Neuronal stem cell (in vitro differentiated cells): ENCODE measurements at regions not wholly inside any gene's neighbourhood (a gene's known extent, or its start where the extent isn't known, plus 50 kb on each side); places are given as distances from the start of the nearest gene placed in this dataset.
A peak's percentile ranks its signal among the peaks of the same experiment; 100 is the strongest.

Experiments
- DNase-seq: peaks from one replicate; pipeline ENCODE4 v3.0.0-alpha.2; 2013; ENCODE audit warnings: low spot score
- H2AFZ ChIP-seq: one replicate; pipeline ENCODE4 v1.6.1; 2013; ENCODE audit warnings: mild to moderate bottlenecking, low read length, inconsistent platforms
- H2AK5ac ChIP-seq: 2 replicates; pipeline ENCODE4 v1.6.1; 2013; ENCODE audit warnings: low read depth, mild to moderate bottlenecking, inconsistent platforms, low read length, moderate library complexity, mixed read lengths
- H2BK120ac ChIP-seq: 2 replicates; pipeline ENCODE4 v1.6.1; 2013; ENCODE audit warnings: low read depth, mild to moderate bottlenecking, inconsistent platforms, low read length, moderate library complexity, mixed read lengths
- H2BK12ac ChIP-seq: one replicate; pipeline ENCODE4 v1.6.1; 2013; ENCODE audit warnings: low read length, inconsistent platforms
- H2BK15ac ChIP-seq: 2 replicates; pipeline ENCODE4 v1.6.1; 2013; ENCODE audit warnings: mild to moderate bottlenecking, low read length, inconsistent platforms, mixed read lengths
- H2BK5ac ChIP-seq: one replicate; pipeline ENCODE4 v1.6.1; 2013; ENCODE audit warnings: inconsistent platforms, mild to moderate bottlenecking, low read length, moderate library complexity
- H3K14ac ChIP-seq: one replicate; pipeline ENCODE4 v1.6.1; 2013; ENCODE audit warnings: low read length, inconsistent platforms
- H3K18ac ChIP-seq: 2 replicates; pipeline ENCODE4 v1.6.1; 2013; ENCODE audit warnings: low read length, inconsistent platforms
- H3K23ac ChIP-seq: 2 replicates; pipeline ENCODE4 v1.6.1; 2013; ENCODE audit warnings: low read depth, mild to moderate bottlenecking, mixed read lengths, low read length, inconsistent platforms; ENCODE audit not compliant: poor library complexity
- H3K27ac ChIP-seq: replicated peaks from 3 replicates; pipeline ENCODE4 v1.5.1; 2013; ENCODE audit warnings: low read length, inconsistent platforms
- H3K27me3 ChIP-seq, 3 experiments: 2 replicates each; pipeline ENCODE4 v1.6.1; 2013; ENCODE audit warnings: low read length in 3 of 3, mild to moderate bottlenecking in 2 of 3, inconsistent platforms in 1 of 3, low read depth in 1 of 3, mixed read lengths in 1 of 3, moderate library complexity in 1 of 3; ENCODE audit not compliant: control insufficient read depth in 3 of 3, insufficient read depth in 3 of 3
- H3K36me3 ChIP-seq, 2 donors: replicated peaks in 1 of 2; 2 replicates each; pipeline ENCODE4 v1.6.1; 2013; ENCODE audit warnings: low read length in 2 of 2; ENCODE audit not compliant: control insufficient read depth in 2 of 2, insufficient read depth in 2 of 2
- H3K4ac ChIP-seq: 2 replicates; pipeline ENCODE4 v1.6.1; 2013; ENCODE audit warnings: inconsistent platforms, mild to moderate bottlenecking, low read length, moderate library complexity
- H3K4me1 ChIP-seq, 2 donors: 1 replicate in 1 of 2; 2 replicates in 1 of 2; pipeline ENCODE4 v1.6.1; 2013; ENCODE audit warnings: low read length in 2 of 2, low read depth in 1 of 2; ENCODE audit not compliant: control insufficient read depth in 2 of 2, insufficient read depth in 1 of 2
- H3K4me2 ChIP-seq: one replicate; pipeline ENCODE4 v1.6.1; 2013; ENCODE audit warnings: mild to moderate bottlenecking, low read length, inconsistent platforms; ENCODE audit not compliant: insufficient read depth, poor library complexity, severe bottlenecking
- H3K4me3 ChIP-seq, 2 donors: 2 replicates each; pipeline ENCODE4 v1.5.1; 2013; ENCODE audit warnings: low read length in 2 of 2, mild to moderate bottlenecking in 2 of 2, inconsistent platforms in 1 of 2, moderate library complexity in 1 of 2
- H3K79me1 ChIP-seq: one replicate; pipeline ENCODE4 v1.6.1; 2013; ENCODE audit warnings: low read depth, mild to moderate bottlenecking, inconsistent platforms, low read length, moderate library complexity
- H3K9ac ChIP-seq: one replicate; pipeline ENCODE4 v1.6.1; 2013; ENCODE audit warnings: mild to moderate bottlenecking, low read depth, low read length, inconsistent platforms; ENCODE audit not compliant: poor library complexity
- H3K9me3 ChIP-seq, 2 donors: replicated peaks in 1 of 2; 2 replicates each; pipeline versions ENCODE3 to v1.6.1; 2013; ENCODE audit warnings: low read length in 2 of 2, mild to moderate bottlenecking in 2 of 2, inconsistent platforms in 1 of 2, low read depth in 1 of 2, mixed read lengths in 1 of 2, moderate library complexity in 1 of 2; ENCODE audit not compliant: control insufficient read depth in 2 of 2, insufficient read depth in 1 of 2
- H4K8ac ChIP-seq: one replicate; pipeline ENCODE4 v1.6.1; 2013; ENCODE audit warnings: low read depth, mild to moderate bottlenecking, inconsistent platforms, low read length, moderate library complexity
- H4K91ac ChIP-seq: one replicate; pipeline ENCODE4 v1.6.1; 2013; ENCODE audit warnings: low read length, low read depth, mild to moderate bottlenecking, inconsistent platforms; ENCODE audit not compliant: poor library complexity
- WGBS, 2 donors: extraction: QIAGEN DNeasy Blood & Tissue Kit; methylation state at CpG; one replicate each; pipeline ENCODE4 v1.1.7; 2013; ENCODE audit warnings: missing lambda C conversion rate in 2 of 2, mixed read lengths in 1 of 2; ENCODE audit not compliant: insufficient read length in 2 of 2, insufficient replicate concordance in 1 of 2; ENCODE audit errors: extremely low coverage in 2 of 2; 5-methylcytosine and 5-hydroxymethylcytosine counted together

DNA sequence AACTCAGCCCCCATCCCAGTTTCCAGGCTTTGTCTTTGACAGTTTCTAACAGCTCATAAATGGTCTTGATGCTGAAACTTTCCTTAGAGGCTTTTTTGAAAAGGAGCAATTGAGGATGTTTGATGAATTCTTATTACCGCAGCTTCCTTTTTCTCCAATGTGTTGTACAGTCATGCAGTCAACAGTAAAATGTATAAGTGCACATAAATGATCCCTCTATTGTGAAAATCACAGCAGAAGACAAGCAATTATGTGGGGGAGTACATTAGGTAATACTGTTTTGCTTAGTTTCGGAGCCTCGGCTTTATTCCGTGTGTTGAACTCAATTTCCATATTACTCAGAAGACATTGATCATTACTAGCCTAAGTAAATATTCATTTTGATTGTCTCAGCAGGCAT lies 673.7 kb downstream of the CDH8 start:
- DNase-seq: no peak
- no CpG with 5 or more reads among the region's 4 CpGs for WGBS, 2 donors
- no peak overlapping the region for H3K27ac ChIP-seq
- H2BK12ac ChIP-seq: no peak overlapping the region
- no peaks in the 10 kb centered on the region for H3K36me3 ChIP-seq
- H3K4me1 ChIP-seq: peaks cover 0 to 2% of the 10 kb centered on the region in 2 donors
- H2AFZ ChIP-seq: no peak overlapping the region
- no peaks in the 10 kb centered on the region for H3K79me1 ChIP-seq
- H3K9ac ChIP-seq: no peak overlapping the region
- no peak overlapping the region for H3K18ac ChIP-seq
- H3K4me2 ChIP-seq: no peak overlapping the region
- H3K4me3 ChIP-seq: no peak overlapping the region
- H2BK5ac ChIP-seq: no peak overlapping the region
- H3K23ac ChIP-seq: no peak overlapping the region
- no peak overlapping the region for H2AK5ac ChIP-seq
- H2BK120ac ChIP-seq: no peak overlapping the region
- H4K8ac ChIP-seq: no peak overlapping the region
- H2BK15ac ChIP-seq: no peak overlapping the region
- H3K14ac ChIP-seq: no peak overlapping the region
- peaks cover 0 to 1% of the 10 kb centered on the region in 2 donors for H3K9me3 ChIP-seq
- no peak overlapping the region for H4K91ac ChIP-seq
- no peaks in the 10 kb centered on the region for H3K27me3 ChIP-seq
- no peak overlapping the region for H3K4ac ChIP-seq

DNA sequence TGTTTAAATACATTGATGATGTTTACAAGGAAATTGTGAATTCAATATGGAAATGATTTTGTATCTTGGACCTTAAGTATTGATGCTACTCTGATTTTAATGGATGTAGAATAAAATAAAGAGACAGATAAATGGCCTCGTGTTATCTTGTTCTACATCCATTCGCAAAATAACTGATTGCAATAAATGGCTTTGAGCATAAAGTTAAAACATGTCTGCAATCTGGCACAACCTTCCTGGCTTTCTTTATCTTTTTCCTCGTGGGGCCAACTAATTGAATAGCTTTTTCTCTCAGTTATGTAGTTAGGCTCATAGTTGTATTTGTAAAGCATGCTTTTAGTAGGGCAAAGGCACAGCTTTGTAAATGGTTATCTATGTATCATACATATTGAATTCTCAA lies 691.4 kb downstream of the CDH8 start:
- DNase-seq: no peak
- Histone ChIP-seq H4K91ac (no peak overlapping the region), H3K27me3 (no peaks in the 10 kb centered on the region), H3K14ac (no peak overlapping the region), H2BK12ac (no peak overlapping the region), H4K8ac (no peak overlapping the region), H3K23ac (no peak overlapping the region), H3K4me3 (no peak overlapping the region), H3K36me3 (no peaks in the 10 kb centered on the region), H3K4ac (no peak overlapping the region), H2AFZ (no peak overlapping the region), H3K4me1 (no peaks in the 10 kb centered on the region), H3K18ac (no peak overlapping the region), H3K4me2 (no peak overlapping the region), H2BK120ac (no peak overlapping the region), H2BK15ac (no peak overlapping the region), H3K79me1 (no peaks in the 10 kb centered on the region), H3K27ac (no peak overlapping the region), H3K9ac (no peak overlapping the region), H2BK5ac (no peak overlapping the region), H2AK5ac (no peak overlapping the region), H3K9me3 (no peaks in the 10 kb centered on the region)
- no CpG with 5 or more reads among the region's 3 CpGs for WGBS, 2 donors

DNA sequence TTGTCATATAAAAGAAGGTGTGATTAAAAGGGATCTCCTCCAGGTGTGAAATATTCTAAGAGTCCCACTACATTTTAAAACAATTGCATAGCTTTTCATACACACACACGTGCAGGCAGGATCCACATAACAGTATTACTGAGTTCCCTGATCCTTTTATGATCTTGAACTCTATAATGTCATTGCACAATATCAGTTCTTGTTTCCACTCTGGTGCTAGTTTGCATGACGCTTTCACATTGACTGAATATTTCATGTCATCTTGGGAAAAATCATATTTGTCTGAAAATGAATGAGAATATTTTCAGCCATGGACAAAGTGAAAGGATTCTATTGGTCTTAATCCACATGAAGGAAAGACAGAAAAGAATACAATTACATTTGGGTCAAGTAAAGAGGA lies 703.8 kb downstream of the CDH8 start:
- H3K36me3 ChIP-seq: no peaks in the 10 kb centered on the region
- no peak overlapping the region for H3K4me3 ChIP-seq
- no peak overlapping the region for H3K27ac ChIP-seq
- H3K18ac ChIP-seq: no peak overlapping the region
- DNase-seq: no peak
- no peak overlapping the region for H4K8ac ChIP-seq
- no peak overlapping the region for H3K4ac ChIP-seq
- H3K79me1 ChIP-seq: no peaks in the 10 kb centered on the region
- H3K27me3 ChIP-seq: no peaks in the 10 kb centered on the region
- no peak overlapping the region for H3K23ac ChIP-seq
- H3K14ac ChIP-seq: no peak overlapping the region
- no peak overlapping the region for H2BK12ac ChIP-seq
- H3K4me1 ChIP-seq: no peaks in the 10 kb centered on the region
- H3K9me3 ChIP-seq: no peaks in the 10 kb centered on the region
- no peak overlapping the region for H2BK120ac ChIP-seq
- no peak overlapping the region for H3K4me2 ChIP-seq
- H3K9ac ChIP-seq: no peak overlapping the region
- no peak overlapping the region for H2AK5ac ChIP-seq
- H4K91ac ChIP-seq: no peak overlapping the region
- H2BK5ac ChIP-seq: no peak overlapping the region
- H2AFZ ChIP-seq: peak overlapping the region; percentile 38
- no peak overlapping the region for H2BK15ac ChIP-seq
- WGBS, 2 donors: no CpG with 5 or more reads among the region's 2 CpGs

DNA sequence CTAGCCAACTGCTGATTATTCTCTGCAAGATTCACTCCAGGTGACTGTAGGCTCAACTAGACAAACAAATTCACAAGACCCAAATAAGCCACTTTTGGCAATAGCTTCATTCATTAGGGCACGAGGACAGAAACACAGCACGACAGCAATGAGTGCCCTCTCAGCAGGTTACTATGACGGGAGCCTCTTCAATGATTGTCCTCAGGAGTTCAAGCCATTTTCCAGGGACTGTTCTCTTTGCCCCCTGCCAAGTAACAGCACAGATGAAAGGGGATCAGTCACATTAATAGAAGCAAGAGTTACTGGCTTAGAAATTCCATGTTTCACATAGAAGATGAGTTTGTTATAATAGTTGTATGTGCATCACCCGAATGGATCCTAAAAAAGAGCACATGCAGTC lies 712.2 kb downstream of the CDH8 start:
- no peak overlapping the region for H3K14ac ChIP-seq
- no peak overlapping the region for H4K91ac ChIP-seq
- H3K4me1 ChIP-seq: peaks cover 7 to 9% of the 10 kb centered on the region in 2 donors
- H3K36me3 ChIP-seq: no peaks in the 10 kb centered on the region
- no peak overlapping the region for H2AK5ac ChIP-seq
- peak overlapping the region; percentile 70 for H2AFZ ChIP-seq
- no peak overlapping the region for H3K9ac ChIP-seq
- no CpG with 5 or more reads among the region's 4 CpGs for WGBS, 2 donors
- no peak overlapping the region for H2BK5ac ChIP-seq
- H3K18ac ChIP-seq: no peak overlapping the region
- no peaks in the 10 kb centered on the region for H3K27me3 ChIP-seq
- H3K27ac ChIP-seq: no peak overlapping the region
- DNase-seq: peak; percentile 32
- no peaks in the 10 kb centered on the region for H3K79me1 ChIP-seq
- H3K4ac ChIP-seq: no peak overlapping the region
- no peak overlapping the region for H2BK15ac ChIP-seq
- H2BK12ac ChIP-seq: no peak overlapping the region
- no peak overlapping the region for H4K8ac ChIP-seq
- no peak overlapping the region for H2BK120ac ChIP-seq
- peaks cover 0 to 7% of the 10 kb centered on the region in 2 donors for H3K9me3 ChIP-seq
- H3K4me2 ChIP-seq: no peak overlapping the region
- no peak overlapping the region for H3K23ac ChIP-seq
- H3K4me3 ChIP-seq: no peak overlapping the region
